ENCODE measurements at regions not wholly inside any gene's neighbourhood (a gene's known extent, or its start where the extent isn't known, plus 50 kb on each side); places are given as distances from the start of the nearest gene placed in this dataset.
A peak's percentile ranks its signal among the peaks of the same experiment; 100 is the strongest.

GRCh38 chr4:78722320-78722719 is 53.8 kb upstream of the BMP2K start:
- Histone ChIP-seq H3K9me3 (ENCODE audit: low read depth) (no peaks in the 10 kb centered on the region), H4K20me1 (ENCODE audit: low read depth) (no peaks in the 10 kb centered on the region), H3K79me2 (ENCODE audit: low read depth) (no peaks in the 10 kb centered on the region), H3K4me1 (peaks cover 10% of the 10 kb centered on the region), H3F3A (ENCODE audit: low read depth) (no peaks in the 10 kb centered on the region), H3K36me3 (no peaks in the 10 kb centered on the region), H3K4me2 (no peak overlapping the region), H2AFZ (replicated peaks) (peak overlapping the region; percentile 81), H3K4me3 (no peak overlapping the region), H3K27me3 (no peaks in the 10 kb centered on the region), H3K9ac (no peak overlapping the region), H3K27ac (no peak overlapping the region)
- H3K27ac Mint-ChIP-seq, result no peak overlapping the region
- no peak overlapping the region for H3K4me3 Mint-ChIP-seq
- DNase-seq (ENCODE audit: low spot score), result no peak
- peaks cover 3% of the 10 kb centered on the region for H3K27me3 Mint-ChIP-seq (ENCODE audit: insufficient read depth, low read depth)
- peaks cover 5% of the 10 kb centered on the region for H3K9me3 Mint-ChIP-seq
- no peak for TF ChIP-seq EZH2phosphoT487 (IDR thresholded peaks at IDR 0.05)
- TF ChIP-seq EZH2 (IDR thresholded peaks at IDR 0.05), result no peak
- no peak for TF ChIP-seq CTCF (IDR thresholded peaks at IDR 0.05)
- peaks cover 23% of the 10 kb centered on the region for H3K4me1 Mint-ChIP-seq
- no peaks in the 10 kb centered on the region for H3K36me3 Mint-ChIP-seq

GRCh38 chr4:78722878-78723277 is 53.3 kb upstream of the BMP2K start:
- DNase-seq (ENCODE audit: low spot score), result no peak
- no peak overlapping the region for H3K4me3 Mint-ChIP-seq
- Histone ChIP-seq H3K79me2 (ENCODE audit: low read depth) (no peaks in the 10 kb centered on the region), H3K27ac (no peak overlapping the region), H3K9me3 (ENCODE audit: low read depth) (no peaks in the 10 kb centered on the region), H2AFZ (replicated peaks) (peak overlapping the region; percentile 81), H4K20me1 (ENCODE audit: low read depth) (no peaks in the 10 kb centered on the region), H3K4me1 (peaks cover 10% of the 10 kb centered on the region), H3K36me3 (no peaks in the 10 kb centered on the region), H3K4me2 (no peak overlapping the region), H3K9ac (no peak overlapping the region), H3K27me3 (no peaks in the 10 kb centered on the region), H3F3A (ENCODE audit: low read depth) (no peaks in the 10 kb centered on the region), H3K4me3 (no peak overlapping the region)
- peaks cover 5% of the 10 kb centered on the region for H3K9me3 Mint-ChIP-seq
- no peaks in the 10 kb centered on the region for H3K36me3 Mint-ChIP-seq
- H3K4me1 Mint-ChIP-seq, result peaks cover 23% of the 10 kb centered on the region
- H3K27me3 Mint-ChIP-seq (ENCODE audit: insufficient read depth, low read depth), result peaks cover 3% of the 10 kb centered on the region
- TF ChIP-seq EZH2 (IDR thresholded peaks at IDR 0.05) (no peak), EZH2phosphoT487 (IDR thresholded peaks at IDR 0.05) (no peak)
- H3K27ac Mint-ChIP-seq, result no peak overlapping the region

All from neural progenitor cell (in vitro differentiated cells).